ENCODE measurements at regions not wholly inside any gene's neighbourhood (a gene's known extent, or its start where the extent isn't known, plus 50 kb on each side); places are given as distances from the start of the nearest gene placed in this dataset.
A peak's percentile ranks its signal among the peaks of the same experiment; 100 is the strongest.
"Not testable (repeated sequence)": the region's sequence is repeated elsewhere in the genome, so short reads cannot be mapped to it uniquely, and the experiment has no call there.

GRCh38 chr7:131636092-131636491 lies 79.7 kb upstream of the PODXL start:
- Histone ChIP-seq H3K4me1 (ENCODE audit: control insufficient read depth in 3 of 3, insufficient read depth in 3 of 3, low read length in 3 of 3) (peaks cover 0 to 9% (median 0%) of the 10 kb centered on the region in 3 donors), H3K27ac (ENCODE audit: low read depth, low read length) (no peak overlapping the region), H3K27me3 (ENCODE audit: control insufficient read depth in 3 of 3, insufficient read depth in 3 of 3, low read length in 3 of 3) (no peaks in the 10 kb centered on the region), H3K9ac (ENCODE audit: low read depth in 1 of 3, low read length in 3 of 3) (no peak overlapping the region), H3K4me3 (ENCODE audit: low read length in 3 of 3) (no peak overlapping the region), H3K9me3 (ENCODE audit: control insufficient read depth in 3 of 3, low read length in 3 of 3) (no peaks in the 10 kb centered on the region), H3K36me3 (ENCODE audit: control insufficient read depth in 3 of 3, insufficient read depth in 3 of 3, low read length in 3 of 3) (no peaks in the 10 kb centered on the region)

DNA sequence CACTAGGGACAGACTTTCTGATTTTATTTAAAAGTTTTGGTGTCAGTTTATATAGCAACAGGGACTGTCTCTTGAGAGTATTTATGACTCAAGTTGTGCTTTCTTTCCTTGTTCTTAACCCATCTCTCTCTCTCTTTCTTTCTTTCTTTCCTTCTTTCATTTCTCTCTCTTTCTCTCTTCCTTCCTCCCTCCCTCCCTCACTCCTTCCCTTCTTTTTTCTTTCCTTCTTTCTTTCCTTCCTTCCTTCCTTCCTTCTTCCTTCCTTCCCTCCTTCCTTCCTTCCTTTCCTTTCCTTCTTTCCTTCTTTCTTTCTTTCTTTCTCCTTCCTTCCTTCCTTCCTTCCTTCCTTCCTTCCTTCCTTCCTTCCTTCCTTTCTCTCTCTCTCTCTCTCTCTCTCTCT lies 77.8 kb upstream of the PODXL start:
- not testable (repeated sequence) for H3K9me3 ChIP-seq (ENCODE audit: control insufficient read depth in 3 of 3, low read length in 3 of 3); H3K4me3 ChIP-seq (ENCODE audit: low read length in 3 of 3); H3K27ac ChIP-seq (ENCODE audit: low read depth, low read length); H3K9ac ChIP-seq (ENCODE audit: low read depth in 1 of 3, low read length in 3 of 3); H3K27me3 ChIP-seq (ENCODE audit: control insufficient read depth in 3 of 3, insufficient read depth in 3 of 3, low read length in 3 of 3); H3K36me3 ChIP-seq (ENCODE audit: control insufficient read depth in 3 of 3, insufficient read depth in 3 of 3, low read length in 3 of 3)
- H3K4me1 ChIP-seq (ENCODE audit: control insufficient read depth in 3 of 3, insufficient read depth in 3 of 3, low read length in 3 of 3) = peaks cover 3 to 22% (median 12%) of the 10 kb centered on the region in 3 donors

GRCh38 chr7:131633342-131633843 lies 77.0 kb upstream of the PODXL start:
- Histone ChIP-seq H3K9ac (ENCODE audit: low read depth in 1 of 3, low read length in 3 of 3) (no peak overlapping the region), H3K4me1 (ENCODE audit: control insufficient read depth in 3 of 3, insufficient read depth in 3 of 3, low read length in 3 of 3) (peaks cover 8 to 29% (median 17%) of the 10 kb centered on the region in 3 donors), H3K27me3 (ENCODE audit: control insufficient read depth in 3 of 3, insufficient read depth in 3 of 3, low read length in 3 of 3) (no peaks in the 10 kb centered on the region), H3K9me3 (ENCODE audit: control insufficient read depth in 3 of 3, low read length in 3 of 3) (no peaks in the 10 kb centered on the region), H3K4me3 (ENCODE audit: low read length in 3 of 3) (no peak overlapping the region), H3K36me3 (ENCODE audit: control insufficient read depth in 3 of 3, insufficient read depth in 3 of 3, low read length in 3 of 3) (no peaks in the 10 kb centered on the region), H3K27ac (ENCODE audit: low read depth, low read length) (no peak overlapping the region)

DNA sequence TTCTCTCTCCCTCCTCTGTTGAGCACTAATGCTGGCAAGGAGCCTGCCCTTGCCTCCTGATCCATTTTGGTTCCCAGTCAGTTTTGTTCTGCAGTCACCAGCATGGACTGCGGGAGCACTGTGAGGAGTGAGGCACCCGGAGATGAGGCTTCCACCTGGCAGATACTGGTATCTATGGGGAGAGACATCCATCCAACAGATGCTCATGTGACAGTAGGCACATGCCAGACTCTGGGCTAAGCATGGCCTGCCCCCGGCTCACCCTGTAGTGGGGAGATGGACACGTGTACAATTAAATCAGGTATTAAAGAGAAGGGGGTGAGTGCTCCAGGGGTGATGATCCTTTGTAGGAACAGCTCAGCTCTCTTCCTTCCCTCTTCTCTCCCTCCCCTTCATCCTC lies 74.0 kb upstream of the PODXL start:
- Histone ChIP-seq H3K4me3 (ENCODE audit: low read length in 3 of 3) (no peak overlapping the region), H3K36me3 (ENCODE audit: control insufficient read depth in 3 of 3, insufficient read depth in 3 of 3, low read length in 3 of 3) (no peaks in the 10 kb centered on the region), H3K27ac (ENCODE audit: low read depth, low read length) (no peak overlapping the region), H3K4me1 (ENCODE audit: control insufficient read depth in 3 of 3, insufficient read depth in 3 of 3, low read length in 3 of 3) (peaks cover 18 to 31% (median 21%) of the 10 kb centered on the region in 3 donors), H3K9ac (ENCODE audit: low read depth in 1 of 3, low read length in 3 of 3) (no peak overlapping the region), H3K9me3 (ENCODE audit: control insufficient read depth in 3 of 3, low read length in 3 of 3) (no peaks in the 10 kb centered on the region), H3K27me3 (ENCODE audit: control insufficient read depth in 3 of 3, insufficient read depth in 3 of 3, low read length in 3 of 3) (peaks cover 0 to 3% (median 0%) of the 10 kb centered on the region in 3 donors)

DNA sequence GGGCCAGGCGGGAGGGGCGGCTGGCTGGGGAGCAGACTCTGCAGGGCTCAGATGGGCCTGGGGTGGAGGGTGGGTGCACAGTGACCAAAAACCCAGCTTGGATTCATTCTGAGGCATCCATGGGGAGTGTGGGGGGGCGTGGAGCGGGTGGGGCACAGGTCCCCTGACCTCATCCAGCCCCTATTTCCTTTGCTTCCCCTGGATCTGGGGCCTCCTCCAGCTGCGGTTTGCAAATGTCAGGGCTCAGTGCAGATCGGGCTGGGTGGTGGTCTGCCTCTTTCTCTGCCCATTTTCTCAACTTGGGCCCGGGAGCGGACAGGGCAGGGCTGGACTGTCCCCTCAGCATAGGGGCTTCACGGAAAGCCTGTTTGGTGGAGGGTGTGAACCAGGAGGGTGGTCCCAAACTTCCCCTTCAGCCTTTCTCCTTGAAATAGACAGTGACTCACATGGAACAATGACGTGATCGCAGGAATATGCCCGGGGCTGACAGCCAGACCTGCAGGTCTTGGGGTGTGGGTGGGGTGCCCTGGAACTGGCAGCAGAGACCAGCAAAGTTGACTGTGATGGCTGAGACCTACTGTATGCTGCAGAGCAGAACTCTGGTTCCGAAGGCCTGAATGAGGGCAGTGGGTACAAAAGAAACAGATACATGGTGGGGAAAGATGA lies 72.9 kb upstream of the PODXL start:
- peaks cover 0 to 3% (median 3%) of the 10 kb centered on the region in 3 donors for H3K27me3 ChIP-seq (ENCODE audit: control insufficient read depth in 3 of 3, insufficient read depth in 3 of 3, low read length in 3 of 3)
- H3K4me1 ChIP-seq (ENCODE audit: control insufficient read depth in 3 of 3, insufficient read depth in 3 of 3, low read length in 3 of 3) = peaks cover 18 to 34% (median 21%) of the 10 kb centered on the region in 3 donors
- H3K9ac ChIP-seq (ENCODE audit: low read depth in 1 of 3, low read length in 3 of 3) = no peak overlapping the region
- H3K27ac ChIP-seq (ENCODE audit: low read depth, low read length) = no peak overlapping the region
- H3K36me3 ChIP-seq (ENCODE audit: control insufficient read depth in 3 of 3, insufficient read depth in 3 of 3, low read length in 3 of 3) = no peaks in the 10 kb centered on the region
- H3K4me3 ChIP-seq (ENCODE audit: low read length in 3 of 3) = no peak overlapping the region
- H3K9me3 ChIP-seq (ENCODE audit: control insufficient read depth in 3 of 3, low read length in 3 of 3) = no peaks in the 10 kb centered on the region

- Histone ChIP-seq H3K9ac (ENCODE audit: low read depth in 1 of 3, low read length in 3 of 3) (no peak overlapping the region), H3K36me3 (ENCODE audit: control insufficient read depth in 3 of 3, insufficient read depth in 3 of 3, low read length in 3 of 3) (no peaks in the 10 kb centered on the region), H3K4me1 (ENCODE audit: control insufficient read depth in 3 of 3, insufficient read depth in 3 of 3, low read length in 3 of 3) (peaks cover 18 to 33% (median 21%) of the 10 kb centered on the region in 3 donors), H3K27ac (ENCODE audit: low read depth, low read length) (no peak overlapping the region), H3K27me3 (ENCODE audit: control insufficient read depth in 3 of 3, insufficient read depth in 3 of 3, low read length in 3 of 3) (peaks cover 0 to 4% (median 3%) of the 10 kb centered on the region in 3 donors), H3K4me3 (ENCODE audit: low read length in 3 of 3) (no peak overlapping the region), H3K9me3 (ENCODE audit: control insufficient read depth in 3 of 3, low read length in 3 of 3) (no peaks in the 10 kb centered on the region)
Observed at GRCh38 chr7:131628634-131629033, 72.2 kb upstream of the PODXL start.

DNA sequence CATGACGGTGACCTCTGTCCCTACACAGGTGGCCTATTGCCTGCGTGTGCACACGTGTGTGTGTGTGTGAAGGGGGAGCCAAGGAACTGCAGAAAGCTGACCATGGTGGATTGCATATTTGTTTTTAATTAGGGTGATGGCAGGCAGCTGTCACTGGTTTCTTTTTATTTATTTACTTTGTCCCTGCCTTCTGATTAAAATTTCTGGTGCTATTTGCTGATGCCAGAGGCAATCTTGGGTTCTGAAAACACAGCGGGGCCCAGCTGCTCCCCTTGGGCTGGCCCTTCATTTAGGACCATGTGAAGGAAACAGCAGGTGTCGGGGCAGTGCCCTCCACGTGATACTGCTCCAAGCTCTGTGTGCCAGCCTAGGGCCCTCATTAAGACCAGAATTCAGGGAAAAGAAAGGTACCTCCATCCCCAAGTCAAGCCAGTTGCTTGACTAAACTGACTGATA lies 71.3 kb upstream of the PODXL start:
- no peak overlapping the region for H3K4me3 ChIP-seq (ENCODE audit: low read length in 3 of 3)

GRCh38 chr7:131626643-131627042 lies 70.2 kb upstream of the PODXL start:
- no peak overlapping the region for H3K9ac ChIP-seq (ENCODE audit: low read depth in 1 of 3, low read length in 3 of 3)
- H3K4me3 ChIP-seq (ENCODE audit: low read length in 3 of 3) = no peak overlapping the region
- peaks cover 4 to 7% (median 4%) of the 10 kb centered on the region in 3 donors for H3K27me3 ChIP-seq (ENCODE audit: control insufficient read depth in 3 of 3, insufficient read depth in 3 of 3, low read length in 3 of 3)
- H3K4me1 ChIP-seq (ENCODE audit: control insufficient read depth in 3 of 3, insufficient read depth in 3 of 3, low read length in 3 of 3) = peaks cover 18 to 39% (median 21%) of the 10 kb centered on the region in 3 donors
- H3K27ac ChIP-seq (ENCODE audit: low read depth, low read length) = no peak overlapping the region
- H3K9me3 ChIP-seq (ENCODE audit: control insufficient read depth in 3 of 3, low read length in 3 of 3) = no peaks in the 10 kb centered on the region
- no peaks in the 10 kb centered on the region for H3K36me3 ChIP-seq (ENCODE audit: control insufficient read depth in 3 of 3, insufficient read depth in 3 of 3, low read length in 3 of 3)

More for the DNA sequence above, 71.3 kb upstream of the PODXL start:
- Histone ChIP-seq H3K27ac (ENCODE audit: low read depth, low read length) (no peak overlapping the region), H3K4me1 (ENCODE audit: control insufficient read depth in 3 of 3, insufficient read depth in 3 of 3, low read length in 3 of 3) (peaks cover 18 to 36% (median 21%) of the 10 kb centered on the region in 3 donors), H3K36me3 (ENCODE audit: control insufficient read depth in 3 of 3, insufficient read depth in 3 of 3, low read length in 3 of 3) (no peaks in the 10 kb centered on the region), H3K9ac (ENCODE audit: low read depth in 1 of 3, low read length in 3 of 3) (no peak overlapping the region), H3K9me3 (ENCODE audit: control insufficient read depth in 3 of 3, low read length in 3 of 3) (no peaks in the 10 kb centered on the region), H3K27me3 (ENCODE audit: control insufficient read depth in 3 of 3, insufficient read depth in 3 of 3, low read length in 3 of 3) (peaks cover under 1 to 7% (median 4%) of the 10 kb centered on the region in 3 donors)

DNA sequence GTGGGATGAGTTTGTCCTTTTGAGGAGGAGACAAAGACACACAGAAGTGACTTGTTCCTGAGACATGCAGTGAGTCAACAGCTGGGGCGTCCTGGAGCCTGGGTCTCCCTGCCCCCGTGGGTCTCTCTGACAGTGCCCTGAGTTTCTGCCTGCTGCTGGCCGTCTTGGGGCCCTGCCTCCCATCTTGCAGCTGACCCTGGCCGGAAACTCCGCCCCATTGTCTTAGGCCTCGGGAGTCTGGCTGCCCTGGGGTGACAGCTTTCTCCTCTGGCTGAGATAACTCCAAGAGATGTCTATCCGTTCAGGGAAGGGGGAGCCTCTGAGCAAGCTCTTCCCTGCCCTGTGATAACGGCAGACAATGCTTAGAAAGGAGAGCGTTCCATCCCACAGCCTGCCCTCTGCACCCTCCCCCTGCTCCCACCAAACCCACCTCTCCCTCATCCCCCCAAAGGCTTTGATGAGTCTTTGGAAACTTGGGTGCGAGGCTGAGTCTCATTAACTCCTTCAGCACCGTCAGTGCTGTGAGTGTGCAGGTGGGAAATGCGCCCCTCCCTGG lies 69.5 kb upstream of the PODXL start:
- H3K9me3 ChIP-seq (ENCODE audit: control insufficient read depth in 3 of 3, low read length in 3 of 3) = no peaks in the 10 kb centered on the region
- H3K36me3 ChIP-seq (ENCODE audit: control insufficient read depth in 3 of 3, insufficient read depth in 3 of 3, low read length in 3 of 3) = no peaks in the 10 kb centered on the region
- peaks cover 4 to 7% (median 4%) of the 10 kb centered on the region in 3 donors for H3K27me3 ChIP-seq (ENCODE audit: control insufficient read depth in 3 of 3, insufficient read depth in 3 of 3, low read length in 3 of 3)
- H3K9ac ChIP-seq (ENCODE audit: low read depth in 1 of 3, low read length in 3 of 3) = peak overlapping the region in 2 of 3 donors; percentile 33 to 51
- no peak overlapping the region for H3K4me3 ChIP-seq (ENCODE audit: low read length in 3 of 3)
- H3K4me1 ChIP-seq (ENCODE audit: control insufficient read depth in 3 of 3, insufficient read depth in 3 of 3, low read length in 3 of 3) = peaks cover 18 to 39% (median 21%) of the 10 kb centered on the region in 3 donors
- H3K27ac ChIP-seq (ENCODE audit: low read depth, low read length) = peak overlapping the region; percentile 18

DNA sequence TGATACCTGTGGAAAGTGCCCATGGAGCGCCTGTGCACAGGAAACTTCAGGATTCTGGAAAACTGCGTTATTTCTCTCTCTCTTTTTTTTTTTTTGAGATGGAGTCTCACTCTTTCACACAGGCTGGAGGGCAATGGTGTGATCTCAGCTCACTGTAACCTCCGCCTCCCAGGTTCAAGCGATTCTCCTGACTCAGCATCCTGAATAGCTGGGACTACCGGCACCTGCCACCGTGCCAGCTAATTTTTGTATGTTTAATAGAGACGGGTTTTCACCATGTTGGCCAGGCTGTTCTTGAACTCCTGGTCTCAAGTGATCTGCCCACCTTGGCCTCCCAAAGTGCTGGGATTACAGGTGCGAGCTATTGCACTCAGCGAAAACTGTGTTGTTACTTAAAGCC lies 68.9 kb upstream of the PODXL start:
- not testable (repeated sequence) for H3K9me3 ChIP-seq (ENCODE audit: control insufficient read depth in 3 of 3, low read length in 3 of 3); H3K27ac ChIP-seq (ENCODE audit: low read depth, low read length); H3K27me3 ChIP-seq (ENCODE audit: control insufficient read depth in 3 of 3, insufficient read depth in 3 of 3, low read length in 3 of 3); H3K4me3 ChIP-seq (ENCODE audit: low read length in 3 of 3); H3K36me3 ChIP-seq (ENCODE audit: control insufficient read depth in 3 of 3, insufficient read depth in 3 of 3, low read length in 3 of 3)
- peaks cover 18 to 37% (median 20%) of the 10 kb centered on the region in 3 donors for H3K4me1 ChIP-seq (ENCODE audit: control insufficient read depth in 3 of 3, insufficient read depth in 3 of 3, low read length in 3 of 3)
- peak overlapping the region in 1 of 3 donors; percentile 51 for H3K9ac ChIP-seq (ENCODE audit: low read depth in 1 of 3, low read length in 3 of 3)

Data from skeletal muscle tissue (tissue), 3 donors.